ENCODE measurements at regions not wholly inside any gene's neighbourhood (a gene's known extent, or its start where the extent isn't known, plus 50 kb on each side); places are given as distances from the start of the nearest gene placed in this dataset.

DNA sequence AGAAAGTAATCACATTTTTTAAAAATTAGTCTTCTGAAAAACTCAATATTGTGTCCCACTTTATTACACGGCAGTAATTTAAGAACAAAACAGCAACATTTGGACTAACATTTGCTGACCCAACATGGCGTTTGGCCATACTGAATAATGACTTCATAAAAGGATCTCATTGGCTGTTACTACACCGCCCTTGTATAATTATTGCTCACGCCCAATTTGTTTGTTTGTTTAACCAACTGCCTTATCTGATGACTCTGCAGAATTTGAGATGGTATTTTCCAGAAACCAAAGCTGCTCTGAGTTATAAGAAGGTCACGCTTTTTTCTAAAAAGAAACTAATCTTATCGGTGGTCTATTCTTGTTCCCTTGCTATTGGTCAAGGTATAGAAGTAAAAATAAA lies 200.2 kb upstream of the TARS1 start:
- no peak overlapping the region for H3K4me3 ChIP-seq (ENCODE audit: low read depth, low read length)
- TF ChIP-seq, protein P1, sequence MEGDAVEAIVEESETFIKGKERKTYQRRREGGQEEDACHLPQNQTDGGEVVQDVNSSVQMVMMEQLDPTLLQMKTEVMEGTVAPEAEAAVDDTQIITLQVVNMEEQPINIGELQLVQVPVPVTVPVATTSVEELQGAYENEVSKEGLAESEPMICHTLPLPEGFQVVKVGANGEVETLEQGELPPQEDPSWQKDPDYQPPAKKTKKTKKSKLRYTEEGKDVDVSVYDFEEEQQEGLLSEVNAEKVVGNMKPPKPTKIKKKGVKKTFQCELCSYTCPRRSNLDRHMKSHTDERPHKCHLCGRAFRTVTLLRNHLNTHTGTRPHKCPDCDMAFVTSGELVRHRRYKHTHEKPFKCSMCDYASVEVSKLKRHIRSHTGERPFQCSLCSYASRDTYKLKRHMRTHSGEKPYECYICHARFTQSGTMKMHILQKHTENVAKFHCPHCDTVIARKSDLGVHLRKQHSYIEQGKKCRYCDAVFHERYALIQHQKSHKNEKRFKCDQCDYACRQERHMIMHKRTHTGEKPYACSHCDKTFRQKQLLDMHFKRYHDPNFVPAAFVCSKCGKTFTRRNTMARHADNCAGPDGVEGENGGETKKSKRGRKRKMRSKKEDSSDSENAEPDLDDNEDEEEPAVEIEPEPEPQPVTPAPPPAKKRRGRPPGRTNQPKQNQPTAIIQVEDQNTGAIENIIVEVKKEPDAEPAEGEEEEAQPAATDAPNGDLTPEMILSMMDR (IDR thresholded peaks at IDR 0.05; ENCODE audit: borderline replicate concordance, insufficient read depth, low read depth, low read length): no peak

DNA sequence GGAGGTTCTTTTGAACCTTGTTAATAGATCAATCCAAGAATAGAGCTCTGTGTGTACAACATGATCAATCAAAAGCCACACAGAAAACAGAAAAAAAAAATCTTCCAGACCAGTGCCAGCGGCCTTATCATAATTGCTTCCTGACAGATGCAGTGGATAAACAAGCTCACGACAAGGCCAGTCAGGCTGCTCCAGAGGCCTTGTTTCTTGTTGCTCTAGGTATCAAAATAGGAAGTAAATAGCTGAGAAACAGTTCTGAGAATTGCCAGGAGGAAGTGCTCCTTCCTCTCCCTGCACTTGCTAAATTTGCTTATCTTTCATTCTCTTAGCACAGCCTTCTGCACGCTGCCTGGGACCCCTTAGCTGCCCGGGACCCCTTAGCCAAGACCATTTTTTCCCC lies 199.0 kb upstream of the TARS1 start:
- TF ChIP-seq, protein P1 (IDR thresholded peaks at IDR 0.05; ENCODE audit: borderline replicate concordance, insufficient read depth, low read depth, low read length): no peak
- no peak overlapping the region for H3K4me3 ChIP-seq (ENCODE audit: low read depth, low read length)

DNA sequence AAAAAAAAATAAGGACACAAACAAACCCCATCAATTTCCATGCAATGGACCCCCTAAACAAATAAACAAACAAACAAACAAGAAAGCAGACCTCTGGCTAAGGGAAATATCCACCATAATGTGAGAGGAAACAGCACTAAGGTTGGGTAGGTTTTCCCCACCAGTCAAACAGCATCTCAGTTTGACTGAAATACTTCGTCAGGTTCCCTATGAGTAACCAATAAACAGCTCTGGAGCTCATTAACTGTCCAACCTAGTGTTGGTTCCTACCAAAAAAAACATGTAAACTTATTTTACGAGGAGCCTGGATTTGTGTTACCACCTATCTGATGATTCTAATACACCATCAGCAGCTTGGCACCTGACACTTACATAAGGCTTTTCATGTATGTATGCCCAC lies 198.5 kb upstream of the TARS1 start:
- TF ChIP-seq, protein P1 (IDR thresholded peaks at IDR 0.05; ENCODE audit: borderline replicate concordance, insufficient read depth, low read depth, low read length): no peak
- no peak overlapping the region for H3K4me3 ChIP-seq (ENCODE audit: low read depth, low read length)

DNA sequence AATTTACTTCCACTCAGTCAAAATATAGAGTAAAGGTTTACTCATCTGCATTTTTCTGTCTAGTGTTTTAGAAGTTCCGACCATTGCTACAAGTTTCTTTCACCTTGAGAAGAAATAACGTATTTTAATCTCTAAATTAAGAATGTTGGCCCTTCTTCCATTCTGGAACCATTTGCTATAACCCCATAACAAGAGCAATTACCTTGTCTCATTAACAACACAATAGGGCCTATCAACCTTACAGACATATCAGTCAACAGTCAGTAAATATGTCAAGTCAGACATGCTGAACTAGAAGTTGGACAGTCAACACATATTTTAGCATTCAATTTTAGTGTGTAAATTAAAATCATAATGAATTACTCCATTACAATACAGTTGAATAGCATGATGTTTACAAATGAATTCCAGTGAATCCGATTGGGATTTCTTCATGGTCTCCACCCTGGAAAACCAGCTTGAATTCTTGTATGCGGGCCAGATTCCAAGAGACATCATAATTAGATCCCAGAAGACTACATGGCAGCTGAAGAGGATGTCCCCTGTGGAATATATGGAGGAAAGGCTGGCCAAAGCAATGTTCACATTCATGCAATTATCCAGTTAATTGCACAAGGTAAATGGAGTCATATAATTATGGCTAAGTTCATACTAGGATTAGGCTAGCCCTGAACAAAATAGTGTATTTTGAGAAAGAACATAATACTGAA lies 196.2 kb upstream of the TARS1 start:
- TF ChIP-seq, protein P1 (IDR thresholded peaks at IDR 0.05; ENCODE audit: borderline replicate concordance, insufficient read depth, low read depth, low read length): no peak
- H3K4me3 ChIP-seq (ENCODE audit: low read depth, low read length): no peak overlapping the region

DNA sequence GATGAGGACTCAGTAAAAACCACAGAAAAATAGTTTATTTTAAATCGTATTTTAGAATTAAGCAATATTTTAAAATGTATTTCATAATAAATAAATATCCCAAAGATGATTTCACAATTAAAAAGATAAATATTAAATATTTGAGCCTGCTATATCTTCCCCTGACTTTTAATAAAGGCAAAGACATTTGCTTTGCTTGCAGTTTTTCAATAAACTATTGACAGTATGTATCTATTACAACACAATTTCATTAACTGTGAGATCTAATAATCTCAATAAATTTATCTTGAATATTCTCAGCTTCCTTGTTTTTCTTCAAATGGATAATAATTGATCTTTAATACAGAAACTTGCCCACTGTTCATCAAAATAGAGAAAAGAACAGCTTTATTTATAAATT lies 186.2 kb upstream of the TARS1 start:
- no peak overlapping the region for H3K4me3 ChIP-seq (ENCODE audit: low read depth, low read length)
- TF ChIP-seq, protein P1 (IDR thresholded peaks at IDR 0.05; ENCODE audit: borderline replicate concordance, insufficient read depth, low read depth, low read length): no peak

DNA sequence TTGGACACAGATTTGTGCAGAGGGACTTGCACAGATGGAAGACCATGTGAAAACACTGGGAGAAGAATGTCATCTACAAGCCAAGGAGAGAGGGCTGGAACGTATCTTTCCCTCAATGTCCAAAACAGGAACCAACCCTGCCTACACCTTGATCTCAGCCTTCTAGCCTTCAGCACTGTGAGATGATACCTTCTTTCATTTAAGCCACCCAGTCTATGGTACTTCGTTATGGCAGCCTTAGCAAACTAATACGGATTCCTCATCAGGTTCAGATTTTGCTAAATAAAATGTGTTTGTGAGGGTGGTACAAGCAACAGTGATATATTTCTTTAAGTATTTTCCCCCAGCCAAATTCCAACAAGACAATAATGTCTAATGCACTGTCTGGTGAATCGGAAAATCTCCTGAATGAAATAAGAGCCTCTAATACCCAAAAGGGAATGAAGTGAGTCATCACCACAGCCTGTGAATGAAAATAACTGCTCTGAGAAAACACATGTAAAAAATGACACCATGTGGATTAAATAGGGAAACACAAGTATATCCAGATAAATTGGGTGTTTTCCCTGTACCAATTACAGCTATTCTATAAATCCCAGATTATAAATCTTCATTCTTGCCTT lies 182.8 kb upstream of the TARS1 start:
- TF ChIP-seq, protein P1 (IDR thresholded peaks at IDR 0.05; ENCODE audit: borderline replicate concordance, insufficient read depth, low read depth, low read length): no peak
- H3K4me3 ChIP-seq (ENCODE audit: low read depth, low read length): no peak overlapping the region

DNA sequence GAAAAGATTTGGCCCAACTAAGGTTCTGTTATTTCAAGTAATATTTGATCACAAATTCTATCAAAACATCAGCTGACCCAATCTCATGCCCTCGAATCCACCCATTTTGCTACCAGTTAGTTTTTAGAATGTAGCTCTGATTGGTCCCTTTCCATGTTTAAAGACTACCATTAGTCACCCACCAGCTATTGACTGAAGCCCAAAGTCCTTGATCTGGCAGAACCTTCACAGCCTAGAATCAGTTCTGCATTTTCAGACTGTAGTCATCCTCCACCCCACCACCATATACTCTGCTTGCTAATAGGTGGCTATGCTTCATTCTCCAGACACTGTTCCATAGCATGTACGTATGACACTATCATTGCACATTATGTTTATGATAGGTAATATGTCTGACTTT lies 182.2 kb upstream of the TARS1 start:
- TF ChIP-seq, protein P1 (IDR thresholded peaks at IDR 0.05; ENCODE audit: borderline replicate concordance, insufficient read depth, low read depth, low read length): no peak
- H3K4me3 ChIP-seq (ENCODE audit: low read depth, low read length): no peak overlapping the region
